ENCODE measurements at regions not wholly inside any gene's neighbourhood (a gene's known extent, or its start where the extent isn't known, plus 50 kb on each side); places are given as distances from the start of the nearest gene placed in this dataset.

DNA sequence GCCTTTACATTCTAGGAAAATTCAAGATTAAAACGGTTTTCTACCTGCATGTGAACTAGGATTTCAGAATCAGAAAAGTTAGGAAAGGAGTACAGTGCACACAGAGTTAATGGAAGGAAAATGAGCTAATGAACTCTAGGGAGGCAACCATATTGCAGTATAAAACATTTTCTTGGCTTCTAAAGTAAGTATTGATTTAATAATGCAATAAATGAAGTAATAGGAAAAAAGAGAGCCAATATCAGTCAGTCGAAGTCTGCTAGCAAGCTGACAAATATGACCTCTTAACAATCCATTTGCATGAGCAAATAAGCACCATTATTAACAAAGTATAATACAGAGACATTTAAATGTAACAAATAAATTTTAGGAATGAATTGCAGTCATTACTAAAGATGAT, 80.2 kb upstream of the COL3A1 start:
- TF ChIP-seq, protein P1, sequence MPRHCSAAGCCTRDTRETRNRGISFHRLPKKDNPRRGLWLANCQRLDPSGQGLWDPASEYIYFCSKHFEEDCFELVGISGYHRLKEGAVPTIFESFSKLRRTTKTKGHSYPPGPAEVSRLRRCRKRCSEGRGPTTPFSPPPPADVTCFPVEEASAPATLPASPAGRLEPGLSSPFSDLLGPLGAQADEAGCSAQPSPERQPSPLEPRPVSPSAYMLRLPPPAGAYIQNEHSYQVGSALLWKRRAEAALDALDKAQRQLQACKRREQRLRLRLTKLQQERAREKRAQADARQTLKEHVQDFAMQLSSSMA (CRISPR knock-in tag; IDR thresholded peaks at IDR 0.05), result no peak
- TF ChIP-seq POLR2A (IDR thresholded peaks at IDR 0.05; ENCODE audit: insufficient read depth in 1 of 2, low read depth in 2 of 2, low read length in 2 of 2) (no peak), YY1 (IDR thresholded peaks at IDR 0.05; ENCODE audit: insufficient read depth, insufficient replicate concordance, low read depth, low read length) (no peak), ZNF766 (CRISPR knock-in tag; IDR thresholded peaks at IDR 0.05; ENCODE audit: borderline replicate concordance) (no peak), NFRKB (IDR thresholded peaks at IDR 0.05) (no peak), TBL1XR1 (IDR thresholded peaks at IDR 0.05; ENCODE audit: borderline replicate concordance, low read length, partially characterized antibody) (no peak), PHF8 (CRISPR knock-in tag; IDR thresholded peaks at IDR 0.05) (no peak), YEATS4 (CRISPR knock-in tag; IDR thresholded peaks at IDR 0.05; ENCODE audit: borderline replicate concordance) (no peak), GLI4 (CRISPR knock-in tag; IDR thresholded peaks at IDR 0.05; ENCODE audit: borderline replicate concordance) (no peak), HDAC2 (CRISPR knock-in tag; IDR thresholded peaks at IDR 0.05) (no peak), TP53 (CRISPR knock-in tag; conservative IDR thresholded peaks at IDR 0.05) (no peak)
- TF ChIP-seq, protein P2, sequence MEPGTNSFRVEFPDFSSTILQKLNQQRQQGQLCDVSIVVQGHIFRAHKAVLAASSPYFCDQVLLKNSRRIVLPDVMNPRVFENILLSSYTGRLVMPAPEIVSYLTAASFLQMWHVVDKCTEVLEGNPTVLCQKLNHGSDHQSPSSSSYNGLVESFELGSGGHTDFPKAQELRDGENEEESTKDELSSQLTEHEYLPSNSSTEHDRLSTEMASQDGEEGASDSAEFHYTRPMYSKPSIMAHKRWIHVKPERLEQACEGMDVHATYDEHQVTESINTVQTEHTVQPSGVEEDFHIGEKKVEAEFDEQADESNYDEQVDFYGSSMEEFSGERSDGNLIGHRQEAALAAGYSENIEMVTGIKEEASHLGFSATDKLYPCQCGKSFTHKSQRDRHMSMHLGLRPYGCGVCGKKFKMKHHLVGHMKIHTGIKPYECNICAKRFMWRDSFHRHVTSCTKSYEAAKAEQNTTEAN (CRISPR knock-in tag; conservative IDR thresholded peaks at IDR 0.05), result no peak
